ENCODE measurements at regions not wholly inside any gene's neighbourhood (a gene's known extent, or its start where the extent isn't known, plus 50 kb on each side); places are given as distances from the start of the nearest gene placed in this dataset.
"Not testable (repeated sequence)": the region's sequence is repeated elsewhere in the genome, so short reads cannot be mapped to it uniquely, and the experiment has no call there.

GRCh38 chr10:125235093-125236069, 75.0 kb upstream of the CTBP2 start:
- no peak for DNase-seq (ENCODE audit: low spot score)

- DNase-seq (ENCODE audit: low spot score) = not testable (repeated sequence)
These were observed 74.2 kb upstream of the CTBP2 start for GRCh38 chr10:125234576-125234975.

- DNase-seq (ENCODE audit: low spot score) = no peak
These were observed 73.4 kb upstream of the CTBP2 start for GRCh38 chr10:125233726-125234125.

GRCh38 chr10:125232841-125233240, 72.5 kb upstream of the CTBP2 start:
- no peak for DNase-seq (ENCODE audit: low spot score)

GRCh38 chr10:125231813-125232475, 71.6 kb upstream of the CTBP2 start:
- no peak for DNase-seq (ENCODE audit: low spot score)

- no peak for DNase-seq (ENCODE audit: low spot score)
These were observed 70.9 kb upstream of the CTBP2 start for GRCh38 chr10:125231116-125231812.

GRCh38 chr10:125230251-125230650, 69.9 kb upstream of the CTBP2 start:
- DNase-seq (ENCODE audit: low spot score) = no peak

- not testable (repeated sequence) for DNase-seq (ENCODE audit: low spot score)
These were observed 68.0 kb upstream of the CTBP2 start for GRCh38 chr10:125228245-125228940.

GRCh38 chr10:125227546-125227945, 67.2 kb upstream of the CTBP2 start:
- no peak for DNase-seq (ENCODE audit: low spot score)

GRCh38 chr10:125226823-125227222, 66.5 kb upstream of the CTBP2 start:
- no peak for DNase-seq (ENCODE audit: low spot score)

- no peak for DNase-seq (ENCODE audit: low spot score)
These were observed 65.6 kb upstream of the CTBP2 start for GRCh38 chr10:125226005-125226404.

- no peak for DNase-seq (ENCODE audit: low spot score)
These were observed 64.7 kb upstream of the CTBP2 start for GRCh38 chr10:125225051-125225450.

- DNase-seq (ENCODE audit: low spot score) = no peak
These were observed 62.3 kb upstream of the CTBP2 start for GRCh38 chr10:125222515-125223308.

GRCh38 chr10:125221716-125222115, 61.4 kb upstream of the CTBP2 start:
- DNase-seq (ENCODE audit: low spot score) = no peak

- no peak for DNase-seq (ENCODE audit: low spot score)
These were observed 59.4 kb upstream of the CTBP2 start for GRCh38 chr10:125219776-125220175.

GRCh38 chr10:125218967-125219366, 58.6 kb upstream of the CTBP2 start:
- DNase-seq (ENCODE audit: low spot score) = no peak

- no peak for DNase-seq (ENCODE audit: low spot score)
These were observed 57.8 kb upstream of the CTBP2 start for GRCh38 chr10:125217990-125218675.

- no peak for DNase-seq (ENCODE audit: low spot score)
These were observed 56.5 kb upstream of the CTBP2 start for GRCh38 chr10:125216861-125217260.

GRCh38 chr10:125216309-125216708, 55.9 kb upstream of the CTBP2 start:
- no peak for DNase-seq (ENCODE audit: low spot score)

GRCh38 chr10:125214283-125214570, 53.9 kb upstream of the CTBP2 start:
- DNase-seq (ENCODE audit: low spot score) = no peak
